ENCODE measurements at regions not wholly inside any gene's neighbourhood (a gene's known extent, or its start where the extent isn't known, plus 50 kb on each side); places are given as distances from the start of the nearest gene placed in this dataset.

DNA sequence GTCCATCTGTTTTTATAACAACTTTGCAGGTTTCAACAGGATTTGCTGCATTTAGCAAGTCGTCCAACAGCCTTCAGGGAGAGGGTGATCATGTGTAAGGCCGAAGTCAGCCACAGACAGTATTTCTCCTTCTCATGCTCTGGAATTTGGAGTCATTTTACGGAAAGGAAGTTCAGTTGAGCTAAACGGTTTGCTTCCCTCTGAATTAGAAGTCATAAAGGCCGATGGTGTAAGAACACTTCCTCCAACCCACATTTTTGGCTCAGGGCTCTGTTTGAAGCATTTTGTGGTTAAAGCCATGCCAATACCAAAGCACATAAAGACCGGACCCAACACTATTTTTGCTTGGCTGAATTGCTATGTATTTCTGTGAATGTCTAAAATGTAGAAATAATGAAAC, 129.5 kb downstream of the TMEM182 start:
- no peak overlapping the region for H3K27ac ChIP-seq (ENCODE audit: low read depth, low read length)
- H3K79me2 ChIP-seq (ENCODE audit: insufficient read depth, low read length), result no peaks in the 10 kb centered on the region
- no peak overlapping the region for H3K9ac ChIP-seq (ENCODE audit: low read length)
- no peak for DNase-seq (ENCODE audit: low read depth, low spot score)
- no peak overlapping the region for H3K4me3 ChIP-seq (replicated peaks in 1 of 2; ENCODE audit: low read depth in 1 of 2, low read length in 2 of 2)
- no peaks in the 10 kb centered on the region; the same call in 1 of the 2 replicates for H3K27me3 ChIP-seq (ENCODE audit: insufficient read depth, low read length)
- H3K4me1 ChIP-seq (ENCODE audit: control insufficient read depth in 1 of 2, insufficient read depth in 2 of 2, low read length in 2 of 2), result no peaks in the 10 kb centered on the region
- H3K9me3 ChIP-seq (ENCODE audit: control insufficient read depth in 1 of 2, insufficient read depth in 1 of 2, low read depth in 1 of 2, low read length in 2 of 2), result no peaks in the 10 kb centered on the region
- TF ChIP-seq ZFX (IDR thresholded peaks at IDR 0.05) (no peak), POLR2A (IDR thresholded peaks at IDR 0.05; ENCODE audit: borderline replicate concordance, extremely low read depth, insufficient read depth, insufficient read length) (no peak), EZH2 (IDR thresholded peaks at IDR 0.05) (no peak), ELF1 (IDR thresholded peaks at IDR 0.05; ENCODE audit: borderline replicate concordance, low read depth) (no peak), ZNF274 (IDR thresholded peaks at IDR 0.05; ENCODE audit: low read depth, low read length) (no peak), SIN3A (IDR thresholded peaks at IDR 0.05; ENCODE audit: low read depth) (no peak), EGR1 (IDR thresholded peaks at IDR 0.05; ENCODE audit: low read depth) (no peak), YY1 (IDR thresholded peaks at IDR 0.05; ENCODE audit: extremely low read depth, insufficient replicate concordance, low read depth, low read length) (no peak)
- TF ChIP-seq, protein P1, sequence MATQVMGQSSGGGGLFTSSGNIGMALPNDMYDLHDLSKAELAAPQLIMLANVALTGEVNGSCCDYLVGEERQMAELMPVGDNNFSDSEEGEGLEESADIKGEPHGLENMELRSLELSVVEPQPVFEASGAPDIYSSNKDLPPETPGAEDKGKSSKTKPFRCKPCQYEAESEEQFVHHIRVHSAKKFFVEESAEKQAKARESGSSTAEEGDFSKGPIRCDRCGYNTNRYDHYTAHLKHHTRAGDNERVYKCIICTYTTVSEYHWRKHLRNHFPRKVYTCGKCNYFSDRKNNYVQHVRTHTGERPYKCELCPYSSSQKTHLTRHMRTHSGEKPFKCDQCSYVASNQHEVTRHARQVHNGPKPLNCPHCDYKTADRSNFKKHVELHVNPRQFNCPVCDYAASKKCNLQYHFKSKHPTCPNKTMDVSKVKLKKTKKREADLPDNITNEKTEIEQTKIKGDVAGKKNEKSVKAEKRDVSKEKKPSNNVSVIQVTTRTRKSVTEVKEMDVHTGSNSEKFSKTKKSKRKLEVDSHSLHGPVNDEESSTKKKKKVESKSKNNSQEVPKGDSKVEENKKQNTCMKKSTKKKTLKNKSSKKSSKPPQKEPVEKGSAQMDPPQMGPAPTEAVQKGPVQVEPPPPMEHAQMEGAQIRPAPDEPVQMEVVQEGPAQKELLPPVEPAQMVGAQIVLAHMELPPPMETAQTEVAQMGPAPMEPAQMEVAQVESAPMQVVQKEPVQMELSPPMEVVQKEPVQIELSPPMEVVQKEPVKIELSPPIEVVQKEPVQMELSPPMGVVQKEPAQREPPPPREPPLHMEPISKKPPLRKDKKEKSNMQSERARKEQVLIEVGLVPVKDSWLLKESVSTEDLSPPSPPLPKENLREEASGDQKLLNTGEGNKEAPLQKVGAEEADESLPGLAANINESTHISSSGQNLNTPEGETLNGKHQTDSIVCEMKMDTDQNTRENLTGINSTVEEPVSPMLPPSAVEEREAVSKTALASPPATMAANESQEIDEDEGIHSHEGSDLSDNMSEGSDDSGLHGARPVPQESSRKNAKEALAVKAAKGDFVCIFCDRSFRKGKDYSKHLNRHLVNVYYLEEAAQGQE (IDR thresholded peaks at IDR 0.05; ENCODE audit: low read depth), result no peak
- TF ChIP-seq, protein P2, sequence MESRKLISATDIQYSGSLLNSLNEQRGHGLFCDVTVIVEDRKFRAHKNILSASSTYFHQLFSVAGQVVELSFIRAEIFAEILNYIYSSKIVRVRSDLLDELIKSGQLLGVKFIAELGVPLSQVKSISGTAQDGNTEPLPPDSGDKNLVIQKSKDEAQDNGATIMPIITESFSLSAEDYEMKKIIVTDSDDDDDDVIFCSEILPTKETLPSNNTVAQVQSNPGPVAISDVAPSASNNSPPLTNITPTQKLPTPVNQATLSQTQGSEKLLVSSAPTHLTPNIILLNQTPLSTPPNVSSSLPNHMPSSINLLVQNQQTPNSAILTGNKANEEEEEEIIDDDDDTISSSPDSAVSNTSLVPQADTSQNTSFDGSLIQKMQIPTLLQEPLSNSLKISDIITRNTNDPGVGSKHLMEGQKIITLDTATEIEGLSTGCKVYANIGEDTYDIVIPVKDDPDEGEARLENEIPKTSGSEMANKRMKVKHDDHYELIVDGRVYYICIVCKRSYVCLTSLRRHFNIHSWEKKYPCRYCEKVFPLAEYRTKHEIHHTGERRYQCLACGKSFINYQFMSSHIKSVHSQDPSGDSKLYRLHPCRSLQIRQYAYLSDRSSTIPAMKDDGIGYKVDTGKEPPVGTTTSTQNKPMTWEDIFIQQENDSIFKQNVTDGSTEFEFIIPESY (IDR thresholded peaks at IDR 0.05; ENCODE audit: extremely low read depth, insufficient replicate concordance, low read length), result no peak
- TF ChIP-seq, protein P3, sequence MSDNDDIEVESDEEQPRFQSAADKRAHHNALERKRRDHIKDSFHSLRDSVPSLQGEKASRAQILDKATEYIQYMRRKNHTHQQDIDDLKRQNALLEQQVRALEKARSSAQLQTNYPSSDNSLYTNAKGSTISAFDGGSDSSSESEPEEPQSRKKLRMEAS (IDR thresholded peaks at IDR 0.05), result no peak
- H4K20me1 ChIP-seq (ENCODE audit: insufficient read depth), result no peaks in the 10 kb centered on the region
- CTCF ChIA-PET, result no interaction called here
- ATAC-seq, result no peak
- H3K4me2 ChIP-seq (ENCODE audit: low read length), result no peak overlapping the region
- no TSS peak for BruUV-seq (replicated peaks)
- POLR2A ChIA-PET, result no interaction called here
- H3K36me3 ChIP-seq (ENCODE audit: control insufficient read depth in 1 of 2, insufficient read depth in 2 of 2, low read length in 2 of 2), result no peaks in the 10 kb centered on the region
- RAD21 ChIA-PET (ENCODE audit: low non-redundant PET in 1 of 2, low total read pairs in 2 of 2, uncharacterized antibody in 2 of 2, unreplicated experiment in 2 of 2), result no interaction called here
- intact Hi-C loops (cut with micrococcal nuclease), result no loop called here
- no peaks in the 10 kb centered on the region for H3K9me2 ChIP-seq (ENCODE audit: insufficient read depth)
- no peak overlapping the region for H2AFZ ChIP-seq (ENCODE audit: low read depth, low read length, poor library complexity, severe bottlenecking)

Measured in HCT116 (cell line).